HCT116 (cell line): ENCODE measurements at regions not wholly inside any gene's neighbourhood (a gene's known extent, or its start where the extent isn't known, plus 50 kb on each side); places are given as distances from the start of the nearest gene placed in this dataset.

ENCODE experiments used
- CBX3 ChIP-seq: IDR thresholded peaks from 2 replicates; pipeline ENCODE4 v1.6.1; 2012; ENCODE audit warnings: low read depth
- ELF1 ChIP-seq: IDR thresholded peaks from 2 replicates; pipeline ENCODE4 v1.6.1; 2012; ENCODE audit warnings: low read depth, borderline replicate concordance
- JUND ChIP-seq: IDR thresholded peaks from 2 replicates; pipeline ENCODE4 v1.6.1; 2012
- POLR2A ChIP-seq: IDR thresholded peaks from 2 replicates; pipeline ENCODE4 v1.7.0; 2011; ENCODE audit warnings: borderline replicate concordance; ENCODE audit not compliant: insufficient read depth, insufficient read length; ENCODE audit errors: extremely low read depth
- RAD21 ChIP-seq: IDR thresholded peaks from 2 replicates; pipeline ENCODE4 v1.6.1; 2012; ENCODE audit warnings: low read depth, mild to moderate bottlenecking
- TF ChIP-seq, protein P1 (sequence below): IDR thresholded peaks from 2 replicates; pipeline ENCODE4 v1.6.1; 2011; ENCODE audit warnings: mild to moderate bottlenecking, low read length, moderate library complexity; ENCODE audit not compliant: insufficient replicate concordance; ENCODE audit errors: extremely low read depth
- TF ChIP-seq, protein P2 (sequence below), 3 experiments: fragments of 200-600 bp in 1 of 3; sonication (generic) in 1 of 3; IDR thresholded peaks in 2 of 3; conservative IDR thresholded peaks in 1 of 3; 2 replicates each; pipeline ENCODE4 v1.5.1; 2012 to 2017; ENCODE audit warnings: low read depth in 2 of 3, low read length in 2 of 3, antibody characterized with exemption in 1 of 3, borderline replicate concordance in 1 of 3, control low read depth in 1 of 3, mild to moderate bottlenecking in 1 of 3, mixed read lengths in 1 of 3, mixed run types in 1 of 3, moderate library complexity in 1 of 3; ENCODE audit not compliant: insufficient read depth in 1 of 3

DNA sequence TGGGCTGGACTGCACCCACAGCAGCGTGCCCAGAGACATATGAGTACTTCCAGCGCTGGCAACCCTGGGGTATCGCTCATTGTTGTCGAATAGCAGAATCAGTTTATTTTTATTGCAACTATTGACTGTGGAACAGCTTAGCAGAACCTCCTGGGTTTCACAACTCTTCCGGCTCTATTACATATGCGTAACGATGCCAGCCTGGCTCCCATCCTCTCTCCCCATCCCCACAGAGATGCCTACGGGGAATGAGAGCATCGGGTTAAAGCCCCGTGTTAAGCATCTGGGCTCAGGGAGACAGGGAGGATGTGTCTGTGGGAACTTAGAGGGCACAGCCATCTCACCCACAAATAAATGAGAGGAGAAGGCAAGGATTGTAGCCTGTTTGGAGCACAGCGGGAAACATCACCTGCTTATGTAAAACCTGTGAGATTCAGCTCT, 76.6 kb upstream of the DLG1 start:
- TF ChIP-seq JUND (no peak), ELF1 (no peak), CBX3 (no peak), POLR2A (no peak), RAD21 (no peak)
- TF ChIP-seq, protein P1, sequence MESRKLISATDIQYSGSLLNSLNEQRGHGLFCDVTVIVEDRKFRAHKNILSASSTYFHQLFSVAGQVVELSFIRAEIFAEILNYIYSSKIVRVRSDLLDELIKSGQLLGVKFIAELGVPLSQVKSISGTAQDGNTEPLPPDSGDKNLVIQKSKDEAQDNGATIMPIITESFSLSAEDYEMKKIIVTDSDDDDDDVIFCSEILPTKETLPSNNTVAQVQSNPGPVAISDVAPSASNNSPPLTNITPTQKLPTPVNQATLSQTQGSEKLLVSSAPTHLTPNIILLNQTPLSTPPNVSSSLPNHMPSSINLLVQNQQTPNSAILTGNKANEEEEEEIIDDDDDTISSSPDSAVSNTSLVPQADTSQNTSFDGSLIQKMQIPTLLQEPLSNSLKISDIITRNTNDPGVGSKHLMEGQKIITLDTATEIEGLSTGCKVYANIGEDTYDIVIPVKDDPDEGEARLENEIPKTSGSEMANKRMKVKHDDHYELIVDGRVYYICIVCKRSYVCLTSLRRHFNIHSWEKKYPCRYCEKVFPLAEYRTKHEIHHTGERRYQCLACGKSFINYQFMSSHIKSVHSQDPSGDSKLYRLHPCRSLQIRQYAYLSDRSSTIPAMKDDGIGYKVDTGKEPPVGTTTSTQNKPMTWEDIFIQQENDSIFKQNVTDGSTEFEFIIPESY = no peak
- TF ChIP-seq, protein P2, sequence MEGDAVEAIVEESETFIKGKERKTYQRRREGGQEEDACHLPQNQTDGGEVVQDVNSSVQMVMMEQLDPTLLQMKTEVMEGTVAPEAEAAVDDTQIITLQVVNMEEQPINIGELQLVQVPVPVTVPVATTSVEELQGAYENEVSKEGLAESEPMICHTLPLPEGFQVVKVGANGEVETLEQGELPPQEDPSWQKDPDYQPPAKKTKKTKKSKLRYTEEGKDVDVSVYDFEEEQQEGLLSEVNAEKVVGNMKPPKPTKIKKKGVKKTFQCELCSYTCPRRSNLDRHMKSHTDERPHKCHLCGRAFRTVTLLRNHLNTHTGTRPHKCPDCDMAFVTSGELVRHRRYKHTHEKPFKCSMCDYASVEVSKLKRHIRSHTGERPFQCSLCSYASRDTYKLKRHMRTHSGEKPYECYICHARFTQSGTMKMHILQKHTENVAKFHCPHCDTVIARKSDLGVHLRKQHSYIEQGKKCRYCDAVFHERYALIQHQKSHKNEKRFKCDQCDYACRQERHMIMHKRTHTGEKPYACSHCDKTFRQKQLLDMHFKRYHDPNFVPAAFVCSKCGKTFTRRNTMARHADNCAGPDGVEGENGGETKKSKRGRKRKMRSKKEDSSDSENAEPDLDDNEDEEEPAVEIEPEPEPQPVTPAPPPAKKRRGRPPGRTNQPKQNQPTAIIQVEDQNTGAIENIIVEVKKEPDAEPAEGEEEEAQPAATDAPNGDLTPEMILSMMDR (IDR thresholded peaks at IDR 0.05 in 2 of 3, conservative IDR thresholded peaks at IDR 0.05 in 1 of 3; ENCODE audit: borderline replicate concordance in 1 of 3, insufficient read depth in 1 of 3, low read depth in 2 of 3, low read length in 2 of 3) = no peak
